ENCODE measurements at regions not wholly inside any gene's neighbourhood (a gene's known extent, or its start where the extent isn't known, plus 50 kb on each side); places are given as distances from the start of the nearest gene placed in this dataset.

GRCh38 chr9:99345451-99345850 lies 123.4 kb downstream of the SEC61B start:
- TF ChIP-seq CTCF (IDR thresholded peaks at IDR 0.05) (no peak), POLR2A (IDR thresholded peaks at IDR 0.05) (no peak)

All from uterus (tissue), 2 donors.